ENCODE measurements at regions not wholly inside any gene's neighbourhood (a gene's known extent, or its start where the extent isn't known, plus 50 kb on each side); places are given as distances from the start of the nearest gene placed in this dataset.

DNA sequence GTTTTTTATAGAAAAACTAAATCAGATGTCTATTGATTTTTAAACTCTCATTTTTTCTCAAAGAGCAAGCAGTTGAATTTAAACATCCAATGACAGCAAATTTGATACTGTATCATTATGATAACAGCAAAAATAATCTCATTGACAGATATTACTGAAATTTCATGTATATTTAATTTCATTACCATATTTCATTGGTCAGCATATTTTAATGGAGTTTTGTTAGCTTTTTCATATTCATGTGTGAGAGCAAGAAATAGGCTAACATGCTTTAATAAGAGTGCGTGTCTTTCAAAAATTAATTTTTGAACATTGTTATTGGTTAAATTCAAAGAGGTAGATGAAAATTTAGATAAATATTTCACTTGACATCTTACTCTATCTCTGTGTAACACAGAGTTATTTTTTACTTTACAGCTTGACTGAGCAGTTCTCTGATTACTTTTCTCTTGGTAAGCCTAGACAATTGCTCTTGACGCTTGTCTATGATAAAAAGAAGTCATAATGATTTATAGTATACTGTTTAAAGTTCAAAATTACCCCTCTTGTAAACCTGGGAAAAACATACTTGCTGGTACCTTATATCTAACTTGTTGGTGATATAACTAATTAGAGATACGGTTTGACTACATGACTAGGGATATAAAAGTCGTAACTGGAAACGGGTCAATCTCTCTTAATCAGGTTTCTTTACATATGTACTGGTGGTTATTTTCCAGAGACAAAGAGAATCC is 732.3 kb upstream of the NCAM2 start:
- no peak for TF ChIP-seq POLR2A (IDR thresholded peaks at IDR 0.05; ENCODE audit: low read length)
- TF ChIP-seq GATA1 (IDR thresholded peaks at IDR 0.05; ENCODE audit: low read depth, low read length), result no peak
